Ureter (tissue), 1 donor: ENCODE measurements at regions not wholly inside any gene's neighbourhood (a gene's known extent, or its start where the extent isn't known, plus 50 kb on each side); places are given as distances from the start of the nearest gene placed in this dataset.
"Not testable (repeated sequence)": the region's sequence is repeated elsewhere in the genome, so short reads cannot be mapped to it uniquely, and the experiment has no call there.

Source experiments
- DNase-seq: peaks from one replicate; pipeline ENCODE4 v3.0.0-alpha.2; 2020; ENCODE audit warnings: low spot score
- donor health status: DM: yes; HTN: yes; CAD: no.

- not testable (repeated sequence) for DNase-seq
Observed at GRCh38 chr2:88802026-88802425, 110.6 kb downstream of the RPIA start.

- DNase-seq, result no peak
Observed at GRCh38 chr2:88807237-88807962, 115.9 kb downstream of the RPIA start.

GRCh38 chr2:88808083-88808482 is 116.6 kb downstream of the RPIA start:
- no peak for DNase-seq

GRCh38 chr2:88808652-88809051 is 117.2 kb downstream of the RPIA start:
- DNase-seq, result no peak

GRCh38 chr2:88809216-88809615 is 117.7 kb downstream of the RPIA start:
- DNase-seq, result no peak

- no peak for DNase-seq
Observed at GRCh38 chr2:88810017-88810416, 118.5 kb downstream of the RPIA start.

GRCh38 chr2:88810488-88810887 is 119.0 kb downstream of the RPIA start:
- no peak for DNase-seq

- no peak for DNase-seq
Observed at GRCh38 chr2:88811233-88811632, 119.8 kb downstream of the RPIA start.

GRCh38 chr2:88811681-88812080 is 120.2 kb downstream of the RPIA start:
- DNase-seq, result no peak

GRCh38 chr2:88813612-88814011 is 122.1 kb downstream of the RPIA start:
- DNase-seq, result no peak

GRCh38 chr2:88815282-88815681 is 123.8 kb downstream of the RPIA start:
- DNase-seq, result no peak

- no peak for DNase-seq
Observed at GRCh38 chr2:88815697-88816096, 124.2 kb downstream of the RPIA start.

GRCh38 chr2:88818381-88818780 is 126.9 kb downstream of the RPIA start:
- no peak for DNase-seq

- DNase-seq, result peak; percentile 70
Observed at GRCh38 chr2:88824951-88825350, 133.5 kb downstream of the RPIA start.

GRCh38 chr2:88826399-88826798 is 134.9 kb downstream of the RPIA start:
- no peak for DNase-seq

- no peak for DNase-seq
Observed at GRCh38 chr2:88827821-88828220, 136.3 kb downstream of the RPIA start.

GRCh38 chr2:88828397-88829137 is 137.1 kb downstream of the RPIA start:
- no peak for DNase-seq

- no peak for DNase-seq
Observed at GRCh38 chr2:88829607-88830463, 138.4 kb downstream of the RPIA start.

- DNase-seq, result no peak
Observed at GRCh38 chr2:88831071-88831791, 139.8 kb downstream of the RPIA start.

GRCh38 chr2:88831792-88832248 is 140.3 kb downstream of the RPIA start:
- DNase-seq, result no peak

GRCh38 chr2:88832311-88832991 is 141.0 kb downstream of the RPIA start:
- no peak for DNase-seq
